ENCODE measurements at regions not wholly inside any gene's neighbourhood (a gene's known extent, or its start where the extent isn't known, plus 50 kb on each side); places are given as distances from the start of the nearest gene placed in this dataset.

DNA sequence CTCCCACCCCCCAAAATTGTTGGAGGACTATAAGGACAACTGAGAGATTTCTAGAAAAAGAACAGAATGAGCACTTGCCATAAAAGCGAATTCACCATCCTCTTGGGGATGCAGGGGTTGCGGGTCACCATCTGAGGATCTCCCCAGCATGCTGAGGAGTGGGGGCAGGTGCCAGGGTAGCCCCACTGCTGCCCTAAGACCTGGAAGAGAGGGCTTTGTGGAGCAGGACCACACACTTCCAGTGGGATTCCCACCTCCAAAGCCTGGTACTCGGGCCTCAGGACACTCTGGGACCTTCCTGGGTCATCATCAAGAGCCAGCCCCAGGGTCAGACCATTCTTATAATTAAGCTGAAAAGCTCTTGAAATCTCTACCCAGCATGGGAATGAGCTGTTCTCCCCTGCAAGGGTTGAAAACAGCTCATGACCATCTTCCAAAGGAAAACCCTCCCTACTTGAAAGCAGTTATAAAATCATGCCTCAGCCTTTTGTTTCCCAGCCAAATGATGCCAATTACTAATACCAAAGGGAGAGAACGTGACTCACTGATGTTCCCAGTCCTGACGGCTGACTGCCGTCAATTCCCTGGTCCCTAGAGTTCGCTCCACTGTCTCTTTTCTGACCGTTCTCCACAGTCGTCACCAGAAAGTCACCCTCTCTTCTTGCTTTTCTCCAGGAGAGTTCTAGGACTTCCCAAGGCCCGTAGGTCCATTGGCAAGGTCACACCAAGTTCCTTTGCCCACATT is 76.8 kb upstream of the CREB3L1 start:
- TF ChIP-seq, protein P1, sequence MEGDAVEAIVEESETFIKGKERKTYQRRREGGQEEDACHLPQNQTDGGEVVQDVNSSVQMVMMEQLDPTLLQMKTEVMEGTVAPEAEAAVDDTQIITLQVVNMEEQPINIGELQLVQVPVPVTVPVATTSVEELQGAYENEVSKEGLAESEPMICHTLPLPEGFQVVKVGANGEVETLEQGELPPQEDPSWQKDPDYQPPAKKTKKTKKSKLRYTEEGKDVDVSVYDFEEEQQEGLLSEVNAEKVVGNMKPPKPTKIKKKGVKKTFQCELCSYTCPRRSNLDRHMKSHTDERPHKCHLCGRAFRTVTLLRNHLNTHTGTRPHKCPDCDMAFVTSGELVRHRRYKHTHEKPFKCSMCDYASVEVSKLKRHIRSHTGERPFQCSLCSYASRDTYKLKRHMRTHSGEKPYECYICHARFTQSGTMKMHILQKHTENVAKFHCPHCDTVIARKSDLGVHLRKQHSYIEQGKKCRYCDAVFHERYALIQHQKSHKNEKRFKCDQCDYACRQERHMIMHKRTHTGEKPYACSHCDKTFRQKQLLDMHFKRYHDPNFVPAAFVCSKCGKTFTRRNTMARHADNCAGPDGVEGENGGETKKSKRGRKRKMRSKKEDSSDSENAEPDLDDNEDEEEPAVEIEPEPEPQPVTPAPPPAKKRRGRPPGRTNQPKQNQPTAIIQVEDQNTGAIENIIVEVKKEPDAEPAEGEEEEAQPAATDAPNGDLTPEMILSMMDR (conservative IDR thresholded peaks at IDR 0.05; ENCODE audit: low read depth, low read length): no peak
- TF ChIP-seq EZH2 (IDR thresholded peaks at IDR 0.05; ENCODE audit: borderline replicate concordance, low read depth, low read length, poor library complexity, severe bottlenecking): no peak

Measured in A673 (cell line).